ENCODE measurements at regions not wholly inside any gene's neighbourhood (a gene's known extent, or its start where the extent isn't known, plus 50 kb on each side); places are given as distances from the start of the nearest gene placed in this dataset.

- no peak overlapping the region for H3K27ac ChIP-seq
- no peaks in the 10 kb centered on the region for H3K36me3 ChIP-seq
- H3K4me1 ChIP-seq = peaks cover 0 to 14% (median 0%) of the 10 kb centered on the region in 12 donors
- H3K9me3 ChIP-seq = peaks cover 0 to 23% (median 13%) of the 10 kb centered on the region in 12 donors
- no peaks in the 10 kb centered on the region for H3K27me3 ChIP-seq
- intact Hi-C loops (cut with DNase I) = no loop called here
- TF ChIP-seq POLR2A (IDR thresholded peaks at IDR 0.05) = no peak
- no peak for TF ChIP-seq CTCF (IDR thresholded peaks at IDR 0.05)
- H3K4me3 ChIP-seq = no peak overlapping the region
- no peak for ATAC-seq
- DNase-seq = no peak
Observed at GRCh38 chr1:68705466-68705865, 208.6 kb upstream of the DEPDC1 start.

- Histone ChIP-seq H3K4me1 (peaks cover 0 to 14% (median 0%) of the 10 kb centered on the region in 12 donors), H3K27me3 (no peaks in the 10 kb centered on the region), H3K4me3 (no peak overlapping the region), H3K36me3 (no peaks in the 10 kb centered on the region), H3K27ac (no peak overlapping the region), H3K9me3 (peaks cover 0 to 24% (median 13%) of the 10 kb centered on the region in 12 donors)
- no peak for TF ChIP-seq POLR2A (IDR thresholded peaks at IDR 0.05)
- no peak for TF ChIP-seq CTCF (IDR thresholded peaks at IDR 0.05)
- WGBS, 4 donors = 60 to 69% (median 63%) methylated on average over 4 of the region's 4 CpGs
- DNase-seq (no peak), ATAC-seq (no peak)
- intact Hi-C loops (cut with DNase I) = no loop called here
Observed at GRCh38 chr1:68706639-68707317, 209.9 kb upstream of the DEPDC1 start.

GRCh38 chr1:68717330-68717729 lies 220.4 kb upstream of the DEPDC1 start:
- H3K4me1 ChIP-seq = no peaks in the 10 kb centered on the region
- WGBS, 4 donors = 19 to 39% (median 25%) methylated on average over 1 of the region's 1 CpG
- no peaks in the 10 kb centered on the region for H3K27me3 ChIP-seq
- H3K27ac ChIP-seq = no peak overlapping the region
- H3K9me3 ChIP-seq = peaks cover 0 to 15% (median 0%) of the 10 kb centered on the region in 12 donors
- ATAC-seq (no peak), DNase-seq (no peak)
- intact Hi-C loops (cut with DNase I) = no loop called here
- H3K36me3 ChIP-seq = no peaks in the 10 kb centered on the region
- H3K4me3 ChIP-seq = no peak overlapping the region
- TF ChIP-seq POLR2A (IDR thresholded peaks at IDR 0.05) (no peak), CTCF (IDR thresholded peaks at IDR 0.05) (no peak)

GRCh38 chr1:68720476-68720875 lies 223.6 kb upstream of the DEPDC1 start:
- TF ChIP-seq POLR2A (IDR thresholded peaks at IDR 0.05) (no peak), CTCF (IDR thresholded peaks at IDR 0.05) (no peak)
- no peak for ATAC-seq
- no peaks in the 10 kb centered on the region for H3K27me3 ChIP-seq
- no peak overlapping the region for H3K4me3 ChIP-seq
- 74 to 95% (median 80%) methylated on average over 1 of the region's 1 CpG for WGBS, 4 donors
- H3K27ac ChIP-seq = no peak overlapping the region
- peaks cover 0 to 13% (median 0%) of the 10 kb centered on the region in 12 donors for H3K4me1 ChIP-seq
- peaks cover 0 to 15% (median 0%) of the 10 kb centered on the region in 12 donors for H3K9me3 ChIP-seq
- intact Hi-C loops (cut with DNase I) = no loop called here
- H3K36me3 ChIP-seq = no peaks in the 10 kb centered on the region
- DNase-seq = no peak
